Femur (tissue), 1 donor: ENCODE measurements at regions not wholly inside any gene's neighbourhood (a gene's known extent, or its start where the extent isn't known, plus 50 kb on each side); places are given as distances from the start of the nearest gene placed in this dataset.
"Not testable (repeated sequence)": the region's sequence is repeated elsewhere in the genome, so short reads cannot be mapped to it uniquely, and the experiment has no call there.

Source experiments
- DNase-seq: peaks from one replicate; pipeline ENCODE4 v3.0.0-alpha.2; 2017

- DNase-seq = no peak
Measured at GRCh38 chr1:30550365-30551220, 172.8 kb downstream of the MATN1 start.

- DNase-seq = not testable (repeated sequence)
Measured at GRCh38 chr1:30549872-30550271, 173.5 kb downstream of the MATN1 start.

GRCh38 chr1:30548294-30548693 lies 175.1 kb downstream of the MATN1 start:
- no peak for DNase-seq

GRCh38 chr1:30547326-30547725 lies 176.1 kb downstream of the MATN1 start:
- DNase-seq = not testable (repeated sequence)

- DNase-seq = no peak
Measured at GRCh38 chr1:30545365-30545764, 178.0 kb downstream of the MATN1 start.

GRCh38 chr1:30541721-30542485 lies 181.5 kb downstream of the MATN1 start:
- DNase-seq = no peak

- DNase-seq = no peak
Measured at GRCh38 chr1:30540611-30541192, 182.7 kb downstream of the MATN1 start.

- no peak for DNase-seq
Measured at GRCh38 chr1:30539884-30540283, 183.5 kb downstream of the MATN1 start.

- DNase-seq = no peak
Measured at GRCh38 chr1:30538993-30539867, 184.2 kb downstream of the MATN1 start.

- no peak for DNase-seq
Measured at GRCh38 chr1:30538226-30538992, 185.0 kb downstream of the MATN1 start.

GRCh38 chr1:30537279-30537678 lies 186.1 kb downstream of the MATN1 start:
- DNase-seq = no peak

GRCh38 chr1:30536530-30536929 lies 186.9 kb downstream of the MATN1 start:
- no peak for DNase-seq

GRCh38 chr1:30535595-30536325 lies 187.6 kb downstream of the MATN1 start:
- no peak for DNase-seq

GRCh38 chr1:30534551-30534940 lies 188.8 kb downstream of the MATN1 start:
- DNase-seq = no peak

- no peak for DNase-seq
Measured at GRCh38 chr1:30533796-30534550, 189.4 kb downstream of the MATN1 start.

- no peak for DNase-seq
Measured at GRCh38 chr1:30533141-30533540, 190.2 kb downstream of the MATN1 start.

- DNase-seq = no peak
Measured at GRCh38 chr1:30532621-30533020, 190.8 kb downstream of the MATN1 start.

GRCh38 chr1:30527511-30528140 lies 195.8 kb downstream of the MATN1 start:
- no peak for DNase-seq

- peak; percentile 8 for DNase-seq
Measured at GRCh38 chr1:30526652-30527345, 196.6 kb downstream of the MATN1 start.
